ENCODE measurements at regions not wholly inside any gene's neighbourhood (a gene's known extent, or its start where the extent isn't known, plus 50 kb on each side); places are given as distances from the start of the nearest gene placed in this dataset.

- no peak for TF ChIP-seq CTCF (IDR thresholded peaks at IDR 0.05)
- no peak for TF ChIP-seq POLR2A (IDR thresholded peaks at IDR 0.05)
Measured at GRCh38 chr7:106512217-106512616, 148.7 kb downstream of the CCDC71L start.

Measured in body of pancreas (tissue), 4 donors.